NCI-H524 treated with DMSO at 0.1 percent for 48 hours (cell line): ENCODE measurements at regions not wholly inside any gene's neighbourhood (a gene's known extent, or its start where the extent isn't known, plus 50 kb on each side); places are given as distances from the start of the nearest gene placed in this dataset.
A peak's percentile ranks its signal among the peaks of the same experiment; 100 is the strongest.

ENCODE experiments used
- DNase-seq: peaks from one replicate; lab custom pipeline; 2025; lab: John Stamatoyannopoulos, UW

GRCh38 chr2:12110481-12110880, 364.0 kb downstream of the LPIN1 start:
- no peak for DNase-seq

- DNase-seq, result no peak
Measured at GRCh38 chr2:12113412-12113811, 367.0 kb downstream of the LPIN1 start.

DNA sequence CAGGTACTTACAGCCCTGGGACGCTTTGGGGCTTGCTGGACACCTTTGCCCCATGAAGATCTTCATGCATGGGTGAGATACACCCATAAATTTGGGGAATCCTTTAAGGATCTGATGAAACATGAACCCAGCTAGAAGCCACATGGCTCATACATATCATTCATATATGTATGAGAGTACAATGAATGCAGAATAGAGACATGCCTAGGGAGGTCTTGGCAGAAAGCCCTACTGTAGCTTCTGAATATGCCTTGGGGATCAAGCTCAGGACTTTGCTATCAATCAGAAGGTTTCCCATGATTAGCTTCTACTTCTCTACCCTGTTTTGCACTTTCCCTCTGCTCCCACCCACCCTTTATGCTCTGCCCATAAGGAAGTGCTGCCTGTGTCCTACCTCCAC, 368.4 kb downstream of the LPIN1 start:
- DNase-seq, result no peak

DNA sequence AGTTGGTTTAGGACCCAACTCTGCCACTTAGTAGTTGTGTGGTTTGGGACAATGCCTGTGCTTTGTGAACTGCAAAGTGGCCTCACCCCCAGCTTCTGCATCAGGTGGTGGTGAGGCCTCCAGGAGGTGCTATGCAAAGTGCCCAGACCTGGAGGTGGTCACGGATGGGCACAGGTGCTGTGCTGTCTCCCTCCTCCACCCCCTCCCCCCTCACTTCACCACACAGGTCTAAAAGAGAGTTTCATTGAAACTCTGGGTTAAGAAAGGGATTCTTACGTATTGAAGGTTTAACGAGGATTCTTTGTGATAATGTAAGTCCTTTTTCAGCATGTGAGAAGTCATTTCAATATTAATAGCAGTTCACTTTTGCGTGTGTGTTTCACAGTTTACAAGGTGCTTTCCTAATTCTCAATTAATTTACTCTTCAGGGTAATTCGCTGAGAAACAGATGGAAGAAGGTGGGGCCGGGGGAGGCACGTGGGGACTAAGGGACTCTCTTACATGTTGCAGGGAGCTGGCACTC, 369.9 kb downstream of the LPIN1 start:
- DNase-seq, result peak; percentile 49

DNA sequence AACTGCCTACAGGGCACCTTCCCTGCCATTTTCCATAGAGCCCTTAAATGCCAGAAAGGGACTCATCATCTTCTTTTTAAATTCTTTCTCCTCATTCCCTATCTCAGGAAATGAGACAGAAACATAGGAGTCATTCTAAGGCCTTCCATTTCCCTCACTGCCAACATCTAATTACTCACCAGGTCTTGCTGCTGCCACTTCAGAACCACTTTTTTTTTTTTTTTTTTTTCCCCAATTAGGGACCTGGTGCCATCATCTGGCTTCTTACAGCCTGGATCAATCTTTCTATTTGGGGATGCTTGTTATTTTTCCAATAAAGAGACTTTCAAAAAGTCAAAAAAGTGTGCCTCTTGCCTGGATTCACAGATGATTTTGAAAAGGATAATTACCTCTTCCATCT, 373.4 kb downstream of the LPIN1 start:
- DNase-seq, result no peak

DNA sequence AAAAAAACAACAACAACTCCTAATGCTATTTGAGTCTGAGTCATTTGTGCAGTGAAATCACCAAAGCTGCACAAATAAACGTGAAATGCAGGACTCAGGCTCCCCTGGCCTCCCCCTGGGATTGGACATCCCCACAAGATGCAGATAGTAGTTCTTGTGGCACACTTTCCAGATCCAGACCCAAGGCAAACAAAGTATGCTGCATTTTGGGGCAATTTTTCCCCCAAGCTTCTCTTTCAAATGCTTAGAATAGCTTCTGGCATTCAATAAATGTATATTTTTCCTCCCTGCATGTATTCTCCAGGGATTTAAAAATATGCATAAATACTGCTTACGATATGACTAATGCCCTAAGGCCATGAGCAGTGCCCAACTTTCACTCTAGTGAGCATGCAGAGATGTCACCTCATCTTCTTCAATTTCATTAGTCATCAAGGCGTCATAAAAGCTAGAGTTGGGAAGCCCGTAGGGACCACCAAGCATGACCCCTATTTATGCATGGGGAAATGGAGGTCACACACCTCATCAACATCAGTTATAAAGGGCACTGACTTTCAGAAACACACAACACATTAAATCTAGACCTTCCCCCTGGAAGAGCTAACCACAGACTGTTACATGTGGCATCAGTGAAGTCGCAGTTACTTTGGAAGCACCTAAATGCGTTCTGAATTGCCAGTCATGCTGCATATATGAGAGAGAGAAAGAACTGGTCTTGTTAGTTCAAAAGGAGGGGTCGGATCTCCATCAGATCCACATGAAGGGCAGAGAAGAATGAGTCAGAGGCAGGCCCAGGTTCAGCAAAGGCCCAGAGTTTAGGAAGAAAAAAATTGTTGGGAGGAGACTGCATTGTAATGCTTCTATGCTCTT, 374.1 kb downstream of the LPIN1 start:
- no peak for DNase-seq

DNA sequence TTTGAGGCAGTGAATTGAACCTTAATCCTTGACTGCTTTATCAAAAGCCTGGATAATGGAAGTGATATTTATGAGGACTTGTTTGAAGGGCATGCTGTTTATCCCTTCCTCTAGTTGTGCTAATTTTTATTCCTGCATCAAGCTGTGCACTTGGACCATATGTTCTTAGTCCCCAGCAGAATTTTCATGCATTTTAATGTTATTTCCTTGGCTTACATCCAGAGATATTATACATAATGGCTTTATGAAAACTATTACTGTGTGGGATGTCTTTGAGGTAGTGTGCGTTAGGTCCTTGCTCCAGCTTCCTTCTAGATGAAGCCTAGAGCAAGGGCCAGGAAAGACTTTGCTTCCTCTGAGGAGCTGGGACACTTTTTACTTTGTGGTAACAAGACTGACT, 378.4 kb downstream of the LPIN1 start:
- DNase-seq, result peak; percentile 51

DNA sequence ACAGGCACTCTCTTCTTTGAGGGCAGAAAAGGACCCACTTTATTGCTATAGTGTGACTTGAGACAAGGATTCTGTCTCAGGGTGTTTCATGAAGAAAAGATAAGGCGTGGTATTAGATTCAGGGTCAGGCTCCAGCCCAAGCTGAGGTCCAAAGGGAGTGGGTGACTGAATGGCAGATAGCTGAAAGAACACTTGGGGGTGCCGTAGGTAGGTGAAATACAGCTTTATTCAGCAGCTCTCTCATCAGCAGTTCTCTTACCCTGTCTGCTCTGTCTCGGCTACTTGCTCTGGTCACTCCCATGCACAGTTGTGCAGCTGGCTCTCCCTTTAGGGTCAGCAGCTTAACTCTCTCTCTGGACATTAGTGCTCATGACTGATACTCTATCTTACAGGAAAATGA, 379.9 kb downstream of the LPIN1 start:
- no peak for DNase-seq

- no peak for DNase-seq
Measured at GRCh38 chr2:12127638-12128037, 381.2 kb downstream of the LPIN1 start.

DNA sequence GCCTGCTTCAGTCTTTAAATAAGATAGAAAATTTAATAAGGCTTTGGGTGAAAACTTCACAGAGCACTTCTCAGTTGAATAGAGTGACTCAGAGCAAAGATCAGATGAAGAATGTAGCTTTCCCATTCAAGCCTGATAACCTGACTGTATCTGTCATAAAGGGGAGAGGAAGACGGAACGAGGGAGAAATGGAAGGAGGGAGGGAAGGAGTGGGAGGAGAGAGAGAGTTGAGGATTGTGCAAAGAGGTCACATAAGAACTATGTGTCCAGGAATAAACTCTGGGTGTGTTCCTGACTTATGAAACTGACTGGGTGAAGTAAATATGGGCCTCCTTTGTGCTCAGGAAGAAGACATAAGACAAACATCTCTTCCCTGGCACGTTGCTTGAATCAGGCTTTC, 385.5 kb downstream of the LPIN1 start:
- DNase-seq, result no peak

DNA sequence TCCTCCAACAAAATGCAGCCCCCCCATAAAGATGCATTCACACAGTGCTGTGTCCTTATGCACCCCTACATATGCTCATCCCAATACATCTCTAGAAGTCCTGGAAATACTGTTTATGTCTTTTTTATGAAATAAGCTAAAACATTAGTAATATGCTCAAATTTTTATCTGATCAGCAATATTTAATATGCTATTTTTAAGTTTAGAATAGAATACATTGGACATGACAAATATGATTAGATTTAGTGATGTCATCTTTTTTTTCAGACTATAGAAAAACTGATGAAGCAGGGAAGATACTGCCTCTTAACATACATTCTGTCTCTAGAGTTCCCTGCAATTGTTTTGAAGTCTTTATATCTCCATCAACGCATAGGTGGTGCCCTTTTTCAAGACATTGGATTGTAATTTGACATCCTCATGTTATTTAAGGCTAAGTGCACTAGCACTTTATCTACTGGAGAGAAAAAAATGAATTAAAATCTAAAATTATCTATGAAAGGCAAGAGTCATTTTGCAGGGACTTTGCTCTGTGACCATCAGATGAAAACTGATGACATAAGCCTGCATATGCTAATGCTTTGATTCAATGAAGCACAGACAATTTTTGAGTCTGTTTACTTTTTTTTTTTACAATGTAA, 395.3 kb downstream of the LPIN1 start:
- DNase-seq, result no peak

GRCh38 chr2:12151716-12152115, 405.3 kb downstream of the LPIN1 start:
- DNase-seq, result no peak

DNA sequence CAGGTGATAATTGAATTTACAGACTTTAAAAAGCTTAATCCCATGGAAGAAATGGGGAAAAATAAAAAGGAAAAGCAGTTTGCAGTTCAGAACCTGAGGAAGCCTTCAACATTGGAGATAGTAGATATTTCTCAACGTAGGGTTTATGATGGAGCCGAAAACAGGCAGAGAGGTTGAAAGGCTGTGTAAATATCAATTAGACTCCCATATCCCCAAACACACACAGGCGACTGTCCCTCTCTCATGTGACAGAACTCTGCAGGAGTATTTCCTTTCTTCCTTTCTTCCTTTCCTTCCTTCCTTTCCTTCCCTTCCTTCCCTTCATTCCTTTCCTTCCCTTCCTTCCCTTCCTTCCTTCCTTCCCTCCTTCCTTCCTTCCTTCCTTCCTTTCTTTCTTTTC, 406.5 kb downstream of the LPIN1 start:
- no peak for DNase-seq

- DNase-seq, result no peak
Measured at GRCh38 chr2:12155303-12156051, 409.0 kb downstream of the LPIN1 start.

GRCh38 chr2:12156349-12156748, 409.9 kb downstream of the LPIN1 start:
- DNase-seq, result no peak

DNA sequence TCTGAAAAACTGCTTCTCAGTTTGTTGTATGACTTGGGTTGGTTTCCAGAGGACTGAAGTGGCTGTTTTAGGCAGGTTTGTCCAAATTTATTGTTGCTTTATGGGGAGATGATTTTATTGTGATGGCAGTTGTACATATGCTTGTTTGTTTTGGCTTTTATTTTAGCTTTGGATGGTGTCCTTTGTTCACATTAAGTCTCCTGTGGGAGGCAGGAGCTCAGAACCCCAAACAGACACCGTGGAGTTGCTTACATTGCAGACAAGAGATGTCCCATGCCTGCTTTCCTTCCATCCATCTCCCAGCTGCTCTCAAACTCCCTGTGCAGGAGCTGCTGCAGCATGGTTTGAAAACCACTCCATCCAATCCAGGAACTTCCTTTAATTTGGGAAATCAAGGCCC, 414.7 kb downstream of the LPIN1 start:
- DNase-seq, result no peak

GRCh38 chr2:12162269-12163247, 416.1 kb downstream of the LPIN1 start:
- no peak for DNase-seq

DNA sequence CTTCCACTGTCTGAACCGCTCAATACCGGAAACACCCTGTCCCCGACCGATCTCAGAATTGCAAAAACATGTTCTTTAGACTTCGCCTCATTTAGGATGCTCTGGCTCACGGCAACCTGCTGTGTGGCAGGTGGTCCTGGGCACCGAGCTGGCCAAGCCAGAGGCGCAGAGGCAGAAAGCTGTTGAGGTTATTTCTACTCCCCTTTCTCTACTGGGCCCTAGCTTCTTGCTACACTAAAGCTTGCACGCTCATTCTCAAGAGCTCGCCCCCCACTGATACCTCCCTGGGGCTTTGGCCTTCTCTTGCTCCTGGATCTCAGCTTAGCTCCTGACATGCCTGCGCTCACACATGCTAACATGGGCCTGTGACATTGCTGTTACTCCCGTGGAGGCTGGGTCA, 417.4 kb downstream of the LPIN1 start:
- no peak for DNase-seq

GRCh38 chr2:12164689-12165088, 418.3 kb downstream of the LPIN1 start:
- DNase-seq, result no peak

- DNase-seq, result no peak
Measured at GRCh38 chr2:12167525-12168317, 421.3 kb downstream of the LPIN1 start.

- DNase-seq, result no peak
Measured at GRCh38 chr2:12168354-12168753, 421.9 kb downstream of the LPIN1 start.
